ENCODE measurements at regions not wholly inside any gene's neighbourhood (a gene's known extent, or its start where the extent isn't known, plus 50 kb on each side); places are given as distances from the start of the nearest gene placed in this dataset.
A peak's percentile ranks its signal among the peaks of the same experiment; 100 is the strongest.

- WGBS (ENCODE audit: insufficient coverage, insufficient replicate concordance, low lambda C conversion rate, missing lambda C conversion rate) = 26% methylated on average over 5 of the region's 5 CpGs
- in situ Hi-C loops (cut with MboI) = no loop called here
- H3K4me2 ChIP-seq (ENCODE audit: control insufficient read depth, insufficient read depth) = no peak overlapping the region
- no peak overlapping the region for H3K4me3 ChIP-seq
- H4K20me1 ChIP-seq (ENCODE audit: control insufficient read depth, insufficient read depth) = no peaks in the 10 kb centered on the region
- no peaks in the 10 kb centered on the region for H3K9me3 ChIP-seq (replicated peaks; ENCODE audit: control insufficient read depth, insufficient read depth, low read length)
- ChIA-PET CTCF (interaction anchor here (0.6 to 1.4 kb wide), 3 partner anchors 42 to 522 kb away, joined by 3 to 4 read pairs (median 4); no protein-coding TSS in a partner anchor), POLR2A (no interaction called here), RAD21 (ENCODE audit: unreplicated experiment) (no interaction called here), SMC1A (ENCODE audit: uncharacterized antibody, unreplicated experiment) (interaction anchor here (1.3 to 1.5 kb wide), 2 partner anchors 42 to 522 kb away, joined by 3 to 5 read pairs; no protein-coding TSS in a partner anchor)
- BruUV-seq (replicated peaks) = no TSS peak
- H3K4me1 ChIP-seq (ENCODE audit: control insufficient read depth, insufficient read depth, low read length) = no peaks in the 10 kb centered on the region
- H3K27me3 ChIP-seq (replicated peaks in 1 of 2; ENCODE audit: control insufficient read depth in 2 of 2, insufficient read depth in 2 of 2, low read length in 1 of 2) = no peaks in the 10 kb centered on the region; a peak in 1 of 4 replicates
- peak; percentile 29; the same call in 2 of the 3 replicates for ATAC-seq
- no peak overlapping the region for H3K9ac ChIP-seq (ENCODE audit: control insufficient read depth, insufficient read depth, low read length)
- H3K36me3 ChIP-seq (ENCODE audit: control insufficient read depth in 2 of 2, insufficient read depth in 2 of 2, low read length in 1 of 2) = no peaks in the 10 kb centered on the region
- no peak for DNase-seq (ENCODE audit: low read depth, low spot score)
- H3K79me2 ChIP-seq (ENCODE audit: control insufficient read depth, insufficient read depth, low read length) = no peaks in the 10 kb centered on the region
- no peak overlapping the region for H3K27ac ChIP-seq (ENCODE audit: control insufficient read depth, insufficient read depth)
- FAIRE-seq = no peak
- H2AFZ ChIP-seq (ENCODE audit: control insufficient read depth, low read depth, low read length) = no peak overlapping the region
- intact Hi-C loops (cut with micrococcal nuclease; ENCODE audit: unreplicated experiment) = no loop called here
- no peak for TF ChIP-seq ZNF687 (IDR thresholded peaks at IDR 0.05)
- TF ChIP-seq MYB (IDR thresholded peaks at IDR 0.05; ENCODE audit: borderline replicate concordance, low read depth, low read length) = no peak
- TF ChIP-seq ZNF592 (IDR thresholded peaks at IDR 0.05) = no peak
- no peak for TF ChIP-seq TCF3 (IDR thresholded peaks at IDR 0.05; ENCODE audit: borderline replicate concordance, insufficient read depth, low read depth, low read length)
- TF ChIP-seq IRF5 (IDR thresholded peaks at IDR 0.05; ENCODE audit: borderline replicate concordance) = no peak
- no peak for TF ChIP-seq YY1 (IDR thresholded peaks at IDR 0.05; ENCODE audit: low read depth, low read length)
- no peak for TF ChIP-seq MEF2B (IDR thresholded peaks at IDR 0.05; ENCODE audit: partially characterized antibody, poor library complexity, severe bottlenecking)
- TF ChIP-seq NR2C2 (IDR thresholded peaks at IDR 0.05; ENCODE audit: borderline replicate concordance, control insufficient read depth, insufficient read length, low read depth) = no peak
- no peak for TF ChIP-seq ZNF217 (IDR thresholded peaks at IDR 0.05)
- TF ChIP-seq E2F8 (IDR thresholded peaks at IDR 0.05; ENCODE audit: low read depth, partially characterized antibody) = no peak
These were observed 95.1 kb upstream of the TSPAN2 start for GRCh38 chr1:115184260-115184950.

Measured in GM12878 (cell line).